CD14-positive monocyte (primary cell): ENCODE measurements at regions not wholly inside any gene's neighbourhood (a gene's known extent, or its start where the extent isn't known, plus 50 kb on each side); places are given as distances from the start of the nearest gene placed in this dataset.

Experiments used
- DNase-seq, 3 donors: peaks; one replicate each; pipeline ENCODE4 v3.0.0-alpha.2; 2011 to 2022
- H2AFZ ChIP-seq: 2 replicates; pipeline ENCODE4 v1.6.0; 2012; ENCODE audit warnings: mild to moderate bottlenecking, low read depth, low read length, inconsistent platforms; ENCODE audit not compliant: insufficient read depth, poor library complexity, severe bottlenecking
- H3K27ac ChIP-seq, 2 donors: 1 replicate in 1 of 2; 2 replicates in 1 of 2; pipeline ENCODE4 v1.5.1; 2012 to 2013; ENCODE audit warnings: low read length in 2 of 2, control low read depth in 1 of 2, inconsistent platforms in 1 of 2, low read depth in 1 of 2, mild to moderate bottlenecking in 1 of 2
- H3K27me3 ChIP-seq, 2 donors: one replicate each; pipeline versions ENCODE4 v1.6.0 to v1.6.1; 2011 to 2013; ENCODE audit warnings: low read length in 2 of 2; ENCODE audit not compliant: control insufficient read depth in 2 of 2, insufficient read depth in 2 of 2
- H3K36me3 ChIP-seq, 2 donors: replicated peaks in 1 of 2; 1 replicate in 1 of 2; 2 replicates in 1 of 2; pipeline versions ENCODE4 v1.5.1 to v1.6.1; 2012 to 2013; ENCODE audit warnings: low read length in 2 of 2, control low read depth in 1 of 2, inconsistent platforms in 1 of 2, mild to moderate bottlenecking in 1 of 2; ENCODE audit not compliant: insufficient read depth in 2 of 2, control insufficient read depth in 1 of 2
- H3K4me1 ChIP-seq, 2 donors: 1 replicate in 1 of 2; 2 replicates in 1 of 2; pipeline versions ENCODE4 v1.5.1 to v1.6.1; 2012 to 2013; ENCODE audit warnings: low read length in 2 of 2, control low read depth in 1 of 2, inconsistent platforms in 1 of 2, mild to moderate bottlenecking in 1 of 2, moderate library complexity in 1 of 2; ENCODE audit not compliant: insufficient read depth in 2 of 2, control insufficient read depth in 1 of 2
- H3K4me2 ChIP-seq: replicated peaks from 2 replicates; pipeline ENCODE3; 2012; ENCODE audit warnings: low read length, moderate library complexity, mild to moderate bottlenecking; ENCODE audit not compliant: poor library complexity, severe bottlenecking; ENCODE audit errors: extremely low read depth
- H3K4me3 ChIP-seq, 3 experiments: fragments of 200-600 bp in 1 of 3; sonication (generic) in 1 of 3; replicated peaks in 1 of 3; 1 replicate in 2 of 3; 2 replicates in 1 of 3; pipeline ENCODE4 v1.5.1; 2011 to 2013; ENCODE audit warnings: low read length in 3 of 3, mild to moderate bottlenecking in 3 of 3, control low read depth in 2 of 3, low read depth in 2 of 3, inconsistent platforms in 1 of 3, moderate library complexity in 1 of 3
- H3K79me2 ChIP-seq: 2 replicates; pipeline ENCODE4 v1.6.0; 2012; ENCODE audit warnings: mild to moderate bottlenecking, control low read depth, inconsistent platforms, low read length, moderate library complexity; ENCODE audit not compliant: insufficient read depth
- H3K9ac ChIP-seq: 2 replicates; pipeline ENCODE4 v1.6.0; 2017; ENCODE audit warnings: low read length, mild to moderate bottlenecking; ENCODE audit not compliant: insufficient read depth, poor library complexity, severe bottlenecking
- H3K9me3 ChIP-seq, 2 donors: replicated peaks in 1 of 2; 1 replicate in 1 of 2; 2 replicates in 1 of 2; pipeline versions ENCODE4 v1.5.1 to v1.6.1; 2012 to 2013; ENCODE audit warnings: low read length in 2 of 2, control low read depth in 1 of 2; ENCODE audit not compliant: control insufficient read depth in 1 of 2, insufficient read depth in 1 of 2
- H4K20me1 ChIP-seq: 2 replicates; pipeline ENCODE4 v1.6.0; 2012; ENCODE audit warnings: mild to moderate bottlenecking, low read length, control low read depth, moderate library complexity; ENCODE audit not compliant: insufficient read depth
- H3K27ac Mint-ChIP-seq, 7 donors: one replicate each; pipeline ENCODE4 v1.8.0; 2020; ENCODE audit warnings: mild to moderate bottlenecking in 7 of 7, mixed read lengths in 7 of 7, moderate library complexity in 6 of 7, inconsistent platforms in 2 of 7
- H3K27me3 Mint-ChIP-seq, 3 donors: one replicate each; pipeline ENCODE4 v1.8.0; 2021 to 2022; ENCODE audit warnings: low read depth in 3 of 3, mild to moderate bottlenecking in 3 of 3, mixed read lengths in 3 of 3, moderate library complexity in 3 of 3, inconsistent platforms in 1 of 3
- H3K36me3 Mint-ChIP-seq, 2 donors: one replicate each; pipeline ENCODE4 v1.8.0; 2020; ENCODE audit warnings: mixed read lengths in 2 of 2, inconsistent platforms in 1 of 2, mild to moderate bottlenecking in 1 of 2
- H3K4me1 Mint-ChIP-seq: one replicate; pipeline ENCODE4 v1.8.0; 2020; ENCODE audit warnings: mild to moderate bottlenecking, mixed read lengths
- H3K4me3 Mint-ChIP-seq, 2 donors: one replicate each; pipeline ENCODE4 v1.8.0; 2020; ENCODE audit warnings: mild to moderate bottlenecking in 2 of 2, mixed read lengths in 2 of 2, moderate library complexity in 1 of 2
- H3K9me3 Mint-ChIP-seq, 7 donors: one replicate each; pipeline ENCODE4 v1.8.0; 2020 to 2022; ENCODE audit warnings: mixed read lengths in 7 of 7, mild to moderate bottlenecking in 6 of 7, moderate library complexity in 6 of 7, inconsistent platforms in 2 of 7
- WGBS: methylation state at CpG from one replicate; pipeline ENCODE4 v1.1.5; 2013; ENCODE audit warnings: missing lambda C conversion rate; ENCODE audit not compliant: insufficient coverage; 5-methylcytosine and 5-hydroxymethylcytosine counted together
- intact Hi-C, 2 donors: fragments of 100-400 bp; cut with micrococcal nuclease; formaldehyde crosslinking; loops; one replicate each; pipeline versions ENCODE4 v1.15.0 to v1.15.1; 2023
- TF ChIP-seq, protein P1 (sequence below): fragments of 200-600 bp; IDR thresholded peaks from one replicate; pipeline ENCODE4 v1.8.0; 2022; ENCODE audit warnings: antibody characterized with exemption, mild to moderate bottlenecking

DNA sequence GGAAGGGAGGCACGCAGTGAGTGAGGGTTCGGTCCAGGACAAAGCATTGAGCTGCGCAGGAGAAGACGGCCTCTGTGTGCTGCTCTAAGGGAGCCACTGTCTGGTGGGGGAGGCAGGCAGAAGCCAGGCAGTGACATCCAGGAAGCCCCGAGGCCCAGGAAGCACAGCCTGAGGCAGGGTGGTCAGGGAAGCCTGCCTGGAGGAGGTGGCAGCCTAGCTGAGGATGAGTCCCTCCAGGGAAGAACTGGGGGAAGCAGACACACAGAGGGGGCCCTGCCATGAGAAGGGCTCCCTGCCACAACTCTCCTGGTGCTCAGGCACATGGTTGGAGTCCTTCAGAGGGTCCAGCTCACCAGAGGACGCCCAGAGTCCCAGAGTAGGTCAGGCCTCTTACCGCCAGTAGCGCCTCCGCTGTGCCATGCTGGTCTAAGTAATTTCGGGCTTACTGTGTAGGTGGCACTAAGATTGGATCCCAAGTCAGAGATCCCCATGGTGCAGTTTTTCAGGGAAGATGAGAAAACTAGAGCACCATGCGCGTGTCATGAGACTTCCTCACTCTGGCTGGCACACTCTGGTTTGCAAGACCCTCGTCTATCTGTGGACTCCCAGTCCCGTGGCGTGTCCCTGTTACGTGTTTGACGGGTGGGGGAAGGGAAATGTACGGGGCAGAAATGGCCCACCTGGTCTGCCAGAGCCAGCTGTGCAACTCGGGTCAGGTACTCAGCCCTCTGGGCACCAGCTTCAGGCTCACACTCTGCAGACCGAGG lies 887.2 kb downstream of the BRD1 start:
- H3K27me3 ChIP-seq: no peaks in the 10 kb centered on the region
- H3K27ac ChIP-seq: no peak overlapping the region
- Mint-ChIP-seq H3K4me3 (no peak overlapping the region), H3K9me3 (peaks cover 3 to 9% (median 6%) of the 10 kb centered on the region in 7 donors), H3K4me1 (no peaks in the 10 kb centered on the region), H3K27me3 (peaks cover 3 to 6% (median 3%) of the 10 kb centered on the region in 3 donors), H3K36me3 (no peaks in the 10 kb centered on the region), H3K27ac (peak overlapping the region in 2 of 7 donors; percentile 23 to 30)
- H4K20me1 ChIP-seq: no peaks in the 10 kb centered on the region
- H3K4me1 ChIP-seq: no peaks in the 10 kb centered on the region
- no peak for DNase-seq
- no peaks in the 10 kb centered on the region for H3K79me2 ChIP-seq
- H3K4me3 ChIP-seq: no peak overlapping the region
- no peak overlapping the region for H2AFZ ChIP-seq
- H3K36me3 ChIP-seq: no peaks in the 10 kb centered on the region
- H3K4me2 ChIP-seq: no peak overlapping the region
- TF ChIP-seq, protein P1, sequence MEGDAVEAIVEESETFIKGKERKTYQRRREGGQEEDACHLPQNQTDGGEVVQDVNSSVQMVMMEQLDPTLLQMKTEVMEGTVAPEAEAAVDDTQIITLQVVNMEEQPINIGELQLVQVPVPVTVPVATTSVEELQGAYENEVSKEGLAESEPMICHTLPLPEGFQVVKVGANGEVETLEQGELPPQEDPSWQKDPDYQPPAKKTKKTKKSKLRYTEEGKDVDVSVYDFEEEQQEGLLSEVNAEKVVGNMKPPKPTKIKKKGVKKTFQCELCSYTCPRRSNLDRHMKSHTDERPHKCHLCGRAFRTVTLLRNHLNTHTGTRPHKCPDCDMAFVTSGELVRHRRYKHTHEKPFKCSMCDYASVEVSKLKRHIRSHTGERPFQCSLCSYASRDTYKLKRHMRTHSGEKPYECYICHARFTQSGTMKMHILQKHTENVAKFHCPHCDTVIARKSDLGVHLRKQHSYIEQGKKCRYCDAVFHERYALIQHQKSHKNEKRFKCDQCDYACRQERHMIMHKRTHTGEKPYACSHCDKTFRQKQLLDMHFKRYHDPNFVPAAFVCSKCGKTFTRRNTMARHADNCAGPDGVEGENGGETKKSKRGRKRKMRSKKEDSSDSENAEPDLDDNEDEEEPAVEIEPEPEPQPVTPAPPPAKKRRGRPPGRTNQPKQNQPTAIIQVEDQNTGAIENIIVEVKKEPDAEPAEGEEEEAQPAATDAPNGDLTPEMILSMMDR: no peak
- peaks cover under 1 to 6% of the 10 kb centered on the region in 2 donors for H3K9me3 ChIP-seq
- 92% methylated on average over 17 of the region's 20 CpGs for WGBS
- no peak overlapping the region for H3K9ac ChIP-seq
- intact Hi-C loops: no loop called here

DNA sequence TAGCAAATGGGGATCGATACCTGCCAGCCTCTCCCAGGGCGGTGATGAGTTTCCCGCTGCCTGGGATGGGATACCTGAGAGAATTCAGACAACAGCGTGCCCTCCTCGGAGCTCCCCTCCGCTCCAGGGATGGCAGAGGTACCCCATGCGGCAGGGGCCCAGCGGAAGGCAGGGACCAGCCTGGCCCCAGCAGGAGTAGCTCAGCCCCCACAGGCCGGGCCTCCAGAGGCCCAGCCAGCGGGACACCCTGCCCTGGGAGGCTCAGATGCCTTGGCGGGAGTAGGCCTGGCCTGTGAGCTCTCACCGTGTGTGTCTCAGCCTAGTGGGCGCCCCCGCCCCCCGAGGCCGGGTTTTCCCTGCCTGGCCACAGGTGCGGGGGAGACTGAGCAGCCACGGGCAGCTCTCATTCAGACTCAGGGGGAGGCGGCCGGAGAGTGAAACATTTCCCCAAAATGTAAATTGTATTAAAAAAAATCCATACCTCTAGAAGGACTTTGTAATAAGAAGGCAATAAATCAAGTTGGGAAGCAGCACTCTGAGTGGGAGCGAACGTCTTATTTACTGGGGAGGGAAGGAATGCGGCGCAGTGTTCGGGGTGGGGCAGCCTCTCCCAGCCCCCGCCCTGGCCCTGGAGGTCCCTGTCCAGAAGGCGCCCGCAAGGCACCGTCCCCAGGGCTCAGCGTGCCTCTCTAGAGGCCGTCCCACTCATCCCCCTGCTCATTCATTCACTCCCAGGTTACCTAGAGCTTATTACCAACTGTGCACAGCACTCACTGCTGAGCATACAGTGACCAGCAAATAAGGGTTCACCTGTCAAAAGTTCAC lies 888.0 kb downstream of the BRD1 start:
- Histone ChIP-seq H3K9me3 (peaks cover 8 to 9% of the 10 kb centered on the region in 2 donors), H3K4me1 (no peaks in the 10 kb centered on the region), H2AFZ (no peak overlapping the region), H4K20me1 (no peaks in the 10 kb centered on the region), H3K4me2 (no peak overlapping the region), H3K27ac (no peak overlapping the region), H3K27me3 (no peaks in the 10 kb centered on the region), H3K4me3 (no peak overlapping the region), H3K9ac (no peak overlapping the region), H3K79me2 (no peaks in the 10 kb centered on the region), H3K36me3 (no peaks in the 10 kb centered on the region)
- TF ChIP-seq, protein P1: no peak
- 73% methylated on average over 19 of the region's 31 CpGs for WGBS
- Mint-ChIP-seq H3K4me1 (no peaks in the 10 kb centered on the region), H3K36me3 (no peaks in the 10 kb centered on the region), H3K4me3 (no peak overlapping the region), H3K9me3 (peaks cover 7 to 14% (median 13%) of the 10 kb centered on the region in 7 donors), H3K27ac (peak overlapping the region in 1 of 7 donors; percentile 30), H3K27me3 (peaks cover 3 to 6% (median 3%) of the 10 kb centered on the region in 3 donors)
- intact Hi-C loops: no loop called here
- no peak for DNase-seq
